GM12865 (cell line): ENCODE measurements at regions not wholly inside any gene's neighbourhood (a gene's known extent, or its start where the extent isn't known, plus 50 kb on each side); places are given as distances from the start of the nearest gene placed in this dataset.
A peak's percentile ranks its signal among the peaks of the same experiment; 100 is the strongest.

Experiments used
- DNase-seq: peaks from one replicate; pipeline ENCODE4 v3.0.0; 2010; ENCODE audit warnings: low read depth
- H3K4me3 ChIP-seq: 2 replicates; pipeline ENCODE4 v1.5.1; 2011; ENCODE audit warnings: mild to moderate bottlenecking, low read depth, low read length, control low read depth
- CTCF ChIP-seq: IDR thresholded peaks from 2 replicates; pipeline ENCODE4 v1.5.1; 2011; ENCODE audit warnings: low read length, control low read depth, low read depth, inconsistent platforms; ENCODE audit not compliant: insufficient read depth; ENCODE audit errors: missing control alignments

GRCh38 chr5:106311230-106311915 is 1359.4 kb downstream of the EFNA5 start:
- no peak overlapping the region for H3K4me3 ChIP-seq
- DNase-seq, result no peak
- TF ChIP-seq CTCF, result no peak

- DNase-seq, result no peak
Observed at GRCh38 chr5:106307265-106307664, 1363.5 kb downstream of the EFNA5 start.

GRCh38 chr5:106306313-106307028 is 1364.3 kb downstream of the EFNA5 start:
- TF ChIP-seq CTCF, result no peak
- H3K4me3 ChIP-seq, result no peak overlapping the region
- DNase-seq, result no peak

More at GRCh38 chr5:106307265-106307664, 1363.5 kb downstream of the EFNA5 start:
- no peak for TF ChIP-seq CTCF
- H3K4me3 ChIP-seq, result no peak overlapping the region

- no peak overlapping the region for H3K4me3 ChIP-seq
- DNase-seq, result peak; percentile 3
- TF ChIP-seq CTCF, result no peak
Observed at GRCh38 chr5:106303911-106304310, 1366.8 kb downstream of the EFNA5 start.

GRCh38 chr5:106292654-106293053 is 1378.1 kb downstream of the EFNA5 start:
- no peak for DNase-seq
- H3K4me3 ChIP-seq, result no peak overlapping the region
- no peak for TF ChIP-seq CTCF

GRCh38 chr5:106290841-106291240 is 1379.9 kb downstream of the EFNA5 start:
- no peak for TF ChIP-seq CTCF
- no peak for DNase-seq

More at GRCh38 chr5:106290841-106291240, 1379.9 kb downstream of the EFNA5 start:
- no peak overlapping the region for H3K4me3 ChIP-seq
